Loucy (cell line): ENCODE measurements at regions not wholly inside any gene's neighbourhood (a gene's known extent, or its start where the extent isn't known, plus 50 kb on each side); places are given as distances from the start of the nearest gene placed in this dataset.

Source experiments
- CTCF ChIP-seq: fragments of 200-600 bp; sonication (generic); conservative IDR thresholded peaks from 2 replicates; pipeline ENCODE4 v1.5.1; 2014; ENCODE audit warnings: mild to moderate bottlenecking, antibody characterized with exemption, low read length
- EZH2phosphoT487 ChIP-seq: fragments of 200-600 bp; IDR thresholded peaks from 2 replicates; pipeline ENCODE4 v1.6.1; 2018; ENCODE audit warnings: antibody characterized with exemption, mild to moderate bottlenecking, moderate library complexity, borderline replicate concordance

- TF ChIP-seq CTCF (no peak), EZH2phosphoT487 (no peak)
Measured at GRCh38 chr13:50250401-50250800, 235.2 kb downstream of the KCNRG start.
